Fibroblast of skin of left quadriceps (primary cell): ENCODE measurements at regions not wholly inside any gene's neighbourhood (a gene's known extent, or its start where the extent isn't known, plus 50 kb on each side); places are given as distances from the start of the nearest gene placed in this dataset.

ENCODE experiments used
- DNase-seq, 2 experiments: peaks; one replicate each; pipeline ENCODE4 v3.0.0-alpha.2; 2013; ENCODE audit warnings: low read depth in 2 of 2

GRCh38 chr7:32428546-32428945, 61.6 kb downstream of the LSM5 start:
- DNase-seq, result no peak

- DNase-seq, result peak; percentile 52 to 53
Measured at GRCh38 chr7:32427769-32428291, 62.4 kb downstream of the LSM5 start.

- no peak for DNase-seq
Measured at GRCh38 chr7:32416846-32417245, 73.3 kb downstream of the LSM5 start.

GRCh38 chr7:32415936-32416335, 74.2 kb downstream of the LSM5 start:
- DNase-seq, result no peak

- no peak for DNase-seq
Measured at GRCh38 chr7:32415519-32415918, 74.7 kb downstream of the LSM5 start.

- no peak for DNase-seq
Measured at GRCh38 chr7:32412471-32412870, 77.7 kb downstream of the LSM5 start.

- DNase-seq, result no peak
Measured at GRCh38 chr7:32410545-32410944, 79.6 kb downstream of the LSM5 start.

GRCh38 chr7:32406386-32406785, 83.8 kb downstream of the LSM5 start:
- no peak for DNase-seq

- no peak for DNase-seq
Measured at GRCh38 chr7:32403463-32404229, 86.5 kb downstream of the LSM5 start.

- DNase-seq, result no peak
Measured at GRCh38 chr7:32400676-32401075, 89.5 kb downstream of the LSM5 start.

GRCh38 chr7:32399311-32399710, 90.9 kb downstream of the LSM5 start:
- no peak for DNase-seq

GRCh38 chr7:32395168-32395567, 95.0 kb downstream of the LSM5 start:
- DNase-seq, result no peak

GRCh38 chr7:32393861-32394260, 96.3 kb downstream of the LSM5 start:
- no peak for DNase-seq

GRCh38 chr7:32390210-32390609, 100.0 kb downstream of the LSM5 start:
- no peak for DNase-seq

GRCh38 chr7:32385316-32385956, 104.7 kb downstream of the LSM5 start:
- no peak for DNase-seq

GRCh38 chr7:32381024-32381601, 109.1 kb downstream of the LSM5 start:
- DNase-seq, result no peak

GRCh38 chr7:32379510-32380112, 110.6 kb downstream of the LSM5 start:
- no peak for DNase-seq

GRCh38 chr7:32378988-32379387, 111.2 kb downstream of the LSM5 start:
- DNase-seq, result no peak

GRCh38 chr7:32364581-32364980, 125.6 kb downstream of the LSM5 start:
- DNase-seq, result no peak

GRCh38 chr7:32360127-32360526, 130.1 kb downstream of the LSM5 start:
- DNase-seq, result no peak

GRCh38 chr7:32357535-32358277, 132.5 kb downstream of the LSM5 start:
- no peak for DNase-seq
